C1 segment of cervical spinal cord (tissue), 14 donors: ENCODE measurements at regions not wholly inside any gene's neighbourhood (a gene's known extent, or its start where the extent isn't known, plus 50 kb on each side); places are given as distances from the start of the nearest gene placed in this dataset.

Experiments used
- DNase-seq, 14 donors: peaks; one replicate each; lab custom pipeline; 2025; lab: John Stamatoyannopoulos, UW

- no peak for DNase-seq
These were observed 176.6 kb upstream of the GALNTL6 start for GRCh38 chr4:171636606-171637005.

DNA sequence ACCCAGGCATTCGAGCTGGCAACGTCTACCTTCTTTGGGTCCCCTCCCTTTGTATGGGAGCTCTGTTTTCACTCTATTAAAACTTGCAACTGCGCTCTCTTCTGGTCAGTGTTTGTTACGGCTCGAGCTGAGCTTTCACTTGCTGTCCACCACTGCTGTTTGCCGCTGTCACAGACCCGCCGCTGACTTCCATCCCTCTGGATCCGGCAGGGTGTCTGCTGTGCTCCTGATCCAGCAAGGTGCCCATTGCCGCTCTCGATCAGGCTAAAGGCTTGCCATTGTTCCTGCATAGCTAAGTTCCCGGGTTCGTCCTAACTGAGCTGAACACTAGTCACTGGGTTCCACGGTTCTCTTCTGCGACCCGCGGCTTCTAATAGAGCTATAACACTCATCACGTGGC, 183.5 kb upstream of the GALNTL6 start:
- DNase-seq, result no peak

- DNase-seq, result no peak
These were observed 184.0 kb upstream of the GALNTL6 start for GRCh38 chr4:171629182-171629581.

DNA sequence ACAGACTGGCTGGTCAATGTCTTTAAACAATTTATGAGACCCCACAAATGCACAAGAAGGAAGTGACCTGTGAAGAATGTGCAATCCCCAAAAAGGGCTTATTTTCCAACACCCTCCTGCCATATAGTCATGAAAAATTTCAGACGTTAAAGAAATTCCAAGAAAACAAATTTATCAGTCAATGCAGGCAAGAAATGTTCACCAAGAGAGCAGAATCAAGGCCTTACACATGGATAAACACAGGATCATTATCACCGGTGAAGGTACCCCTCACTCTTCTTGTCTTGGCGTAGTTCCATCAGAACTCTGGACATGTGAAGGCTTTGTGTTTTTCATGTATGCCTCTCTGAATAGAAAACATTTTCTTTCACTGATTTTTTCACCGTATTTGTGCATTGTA, 186.7 kb upstream of the GALNTL6 start:
- DNase-seq, result no peak

- no peak for DNase-seq
These were observed 190.5 kb upstream of the GALNTL6 start for GRCh38 chr4:171622729-171623128.

DNA sequence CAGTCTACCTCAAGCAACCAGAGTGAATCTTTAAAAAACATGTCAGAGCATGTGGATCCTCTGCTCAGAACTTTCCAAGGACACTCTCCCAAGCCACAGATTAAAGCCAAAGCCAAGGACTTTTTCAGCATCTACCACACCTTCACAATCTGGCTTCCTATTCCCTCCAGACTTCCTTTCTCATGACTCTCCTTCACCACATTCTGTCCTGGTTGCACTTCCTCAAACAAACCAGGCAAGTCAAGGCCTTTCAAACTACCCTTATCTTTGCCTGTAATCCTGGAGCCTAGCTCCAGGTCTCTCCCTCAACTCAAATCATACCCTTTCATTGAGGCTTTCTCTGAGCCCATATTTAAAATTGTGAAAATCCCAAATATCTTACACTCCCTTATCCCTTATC, 191.6 kb upstream of the GALNTL6 start:
- no peak for DNase-seq

DNA sequence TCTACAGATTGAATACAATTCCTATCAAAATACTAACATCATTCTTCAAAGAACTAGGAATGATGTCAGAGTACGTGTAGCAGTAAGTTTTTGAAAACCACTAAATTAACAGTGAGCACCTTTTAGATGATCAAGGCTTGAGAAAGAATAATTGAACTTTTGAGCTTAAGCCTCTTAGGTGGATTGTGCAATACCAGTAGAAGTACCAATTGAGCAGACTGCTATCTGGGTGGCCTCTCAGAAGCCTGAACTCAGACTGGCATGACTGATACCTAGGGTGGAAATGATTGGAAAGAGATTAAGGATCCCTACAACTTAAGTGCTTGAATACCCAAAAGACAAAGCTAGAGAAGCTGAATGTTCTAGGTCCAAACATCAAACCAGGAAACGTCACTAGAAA, 200.3 kb upstream of the GALNTL6 start:
- DNase-seq, result no peak

GRCh38 chr4:171602638-171603355, 210.4 kb upstream of the GALNTL6 start:
- no peak for DNase-seq

- DNase-seq, result no peak
These were observed 212.1 kb upstream of the GALNTL6 start for GRCh38 chr4:171601091-171601490.

DNA sequence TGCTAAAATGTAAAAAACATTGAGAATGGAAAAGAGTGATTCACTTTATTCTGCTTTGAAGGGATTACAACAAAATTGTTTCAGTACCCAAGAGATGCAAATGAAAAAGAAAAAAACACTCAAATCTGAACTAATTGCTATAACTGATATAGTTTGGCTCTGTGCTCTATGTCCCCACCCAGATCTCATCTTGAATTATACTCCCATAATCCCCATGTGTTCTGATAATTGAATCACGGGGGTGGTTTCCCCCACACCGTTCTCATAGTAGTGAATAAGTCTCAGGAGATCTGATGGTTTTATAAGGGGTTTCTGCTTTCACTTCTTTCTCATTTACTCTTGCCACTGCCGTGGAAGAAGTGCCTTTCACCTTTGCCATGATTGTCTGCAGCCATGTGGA, 213.6 kb upstream of the GALNTL6 start:
- no peak for DNase-seq

GRCh38 chr4:171594293-171594692, 218.9 kb upstream of the GALNTL6 start:
- no peak for DNase-seq

DNA sequence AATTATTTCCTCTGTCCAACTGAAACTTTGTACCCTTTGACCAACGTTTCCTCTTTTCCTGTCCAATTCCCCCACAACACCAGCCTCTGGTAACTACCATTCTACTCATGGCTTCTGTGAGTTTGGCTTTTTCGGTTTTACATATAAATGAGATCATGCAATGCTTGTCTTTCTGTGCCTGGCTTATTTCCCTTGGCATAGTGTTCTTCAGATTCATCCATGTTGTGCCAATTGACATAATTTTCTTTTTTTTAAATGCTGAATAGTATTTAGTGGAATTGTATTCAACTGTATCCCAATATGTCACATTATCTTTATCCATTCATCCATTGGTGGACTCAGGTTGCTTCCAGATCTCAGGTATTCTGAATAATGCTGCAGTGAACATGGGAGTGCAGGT, 222.5 kb upstream of the GALNTL6 start:
- DNase-seq, result no peak

DNA sequence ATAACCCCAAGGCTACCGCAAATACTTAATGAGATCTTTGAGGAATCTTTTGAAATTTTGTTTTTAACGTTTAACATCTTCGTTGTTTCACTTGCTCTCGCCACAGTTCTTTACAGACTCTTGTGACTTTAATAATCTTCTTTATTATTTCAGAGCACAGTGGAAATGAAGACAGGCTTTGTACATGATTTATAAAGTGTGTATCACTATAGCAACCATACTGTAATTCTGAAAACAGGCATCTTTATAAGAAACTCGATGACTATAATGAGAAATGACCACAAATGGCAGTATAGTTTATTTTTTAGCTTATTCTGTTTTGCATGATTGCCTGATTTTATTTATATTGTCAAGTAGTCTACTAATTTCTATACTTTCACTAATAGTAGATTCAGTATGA, 224.4 kb upstream of the GALNTL6 start:
- DNase-seq, result no peak

DNA sequence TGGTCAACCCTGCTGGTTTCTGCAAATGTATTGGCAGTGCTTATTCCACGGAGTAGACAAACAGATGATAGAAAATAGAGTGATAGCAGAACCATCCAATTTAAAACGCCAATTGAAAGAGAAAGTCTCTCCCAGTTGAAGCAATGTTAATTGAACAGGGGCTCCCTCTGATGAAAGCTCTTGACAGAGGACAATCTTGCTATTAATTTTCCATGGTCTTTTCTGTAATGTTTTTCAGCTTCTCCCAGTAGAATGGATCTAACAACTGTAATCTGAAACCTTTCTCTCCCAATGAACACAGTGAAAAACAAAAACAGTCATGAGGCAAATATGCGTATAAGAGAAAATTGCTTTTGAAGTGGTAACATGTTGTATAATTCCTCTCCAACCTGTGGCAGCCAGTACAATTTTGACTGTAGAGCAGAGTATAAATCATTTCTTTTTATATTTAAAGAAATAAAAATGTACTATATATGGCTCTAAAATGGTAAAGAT, 225.1 kb upstream of the GALNTL6 start:
- no peak for DNase-seq

DNA sequence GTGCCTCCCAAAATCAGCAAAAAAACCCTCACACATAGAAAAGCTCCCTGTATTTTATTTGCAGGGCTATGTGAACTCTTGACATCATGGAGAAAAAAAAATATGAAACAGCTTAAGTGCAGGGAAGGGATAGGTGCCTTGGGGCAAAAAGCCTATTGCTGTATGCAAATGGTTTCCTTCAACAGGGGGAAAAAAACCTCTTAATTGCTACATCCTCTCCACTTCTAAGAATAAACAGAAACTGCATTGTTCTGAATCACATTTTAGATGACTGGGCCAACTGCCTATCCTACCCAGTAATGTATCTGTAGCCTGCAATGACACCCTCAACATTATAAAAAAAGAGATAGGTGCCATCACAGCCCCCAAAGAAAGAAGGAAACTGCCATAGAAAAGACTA, 229.4 kb upstream of the GALNTL6 start:
- DNase-seq, result no peak

GRCh38 chr4:171582961-171583581, 230.1 kb upstream of the GALNTL6 start:
- no peak for DNase-seq

- no peak for DNase-seq
These were observed 240.0 kb upstream of the GALNTL6 start for GRCh38 chr4:171573181-171573580.

- DNase-seq, result no peak
These were observed 247.9 kb upstream of the GALNTL6 start for GRCh38 chr4:171565130-171565788.

- no peak for DNase-seq
These were observed 251.8 kb upstream of the GALNTL6 start for GRCh38 chr4:171561419-171561818.

GRCh38 chr4:171553961-171554360, 259.2 kb upstream of the GALNTL6 start:
- no peak for DNase-seq

DNA sequence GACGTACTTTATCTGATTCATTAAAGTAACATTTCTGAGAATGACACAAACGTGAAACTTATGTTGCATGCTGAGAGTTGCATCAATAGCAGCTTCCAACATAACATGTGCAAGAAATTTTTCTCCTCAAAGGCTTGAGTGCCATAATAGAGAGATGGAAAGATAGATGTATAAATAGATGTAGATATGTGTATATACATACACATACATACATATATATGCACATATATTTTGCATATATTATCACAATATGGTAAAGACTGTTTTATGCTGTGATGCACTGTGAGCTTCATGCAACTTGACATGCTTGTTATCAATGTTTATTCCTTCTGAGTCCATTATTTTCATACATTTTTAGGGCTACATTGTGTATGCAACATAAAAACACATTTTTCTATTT, 270.6 kb upstream of the GALNTL6 start:
- DNase-seq, result no peak

DNA sequence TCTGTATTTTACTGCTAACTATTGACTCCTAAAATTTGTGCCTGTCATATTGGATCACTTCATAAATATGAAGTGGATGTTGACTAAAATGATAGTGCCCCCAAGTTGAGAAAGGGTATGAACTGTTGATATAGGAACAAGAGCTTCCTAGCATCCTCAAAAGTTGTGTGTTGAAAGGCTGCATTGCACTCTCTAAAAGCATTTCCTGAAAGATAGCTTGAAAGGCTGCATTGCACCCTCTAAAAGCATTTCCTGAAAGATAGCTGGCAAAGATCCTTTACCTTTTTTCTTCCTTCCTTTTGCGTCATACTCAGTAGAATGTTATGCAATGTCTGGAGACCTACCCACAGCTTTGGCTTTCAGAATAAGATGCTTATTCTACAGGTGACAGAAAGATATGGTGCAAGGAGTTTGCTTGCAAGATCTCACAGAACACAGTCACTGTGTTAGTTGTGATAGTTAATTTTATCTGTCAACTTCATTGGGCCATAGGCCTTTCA, 274.6 kb upstream of the GALNTL6 start:
- no peak for DNase-seq

DNA sequence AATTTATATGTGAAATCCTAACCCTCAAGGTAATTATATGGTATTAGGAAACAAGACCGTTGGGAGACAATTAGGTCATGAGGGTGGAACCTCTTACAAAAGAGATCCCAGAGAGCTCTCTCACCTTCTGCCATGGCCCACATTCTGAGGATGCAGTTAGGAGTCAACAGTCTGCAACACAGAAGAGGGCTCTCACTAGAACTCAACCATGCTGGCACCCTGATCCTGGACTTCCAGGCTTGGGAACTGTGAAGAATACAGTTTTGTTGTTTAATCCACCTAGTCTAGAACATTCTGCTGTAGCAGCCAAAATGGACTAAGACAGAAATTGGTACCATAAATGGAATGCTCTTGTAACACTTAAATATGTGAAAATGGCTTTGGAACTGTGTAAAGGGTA, 278.8 kb upstream of the GALNTL6 start:
- DNase-seq, result no peak
